ENCODE measurements at regions not wholly inside any gene's neighbourhood (a gene's known extent, or its start where the extent isn't known, plus 50 kb on each side); places are given as distances from the start of the nearest gene placed in this dataset.
"Not testable (repeated sequence)": the region's sequence is repeated elsewhere in the genome, so short reads cannot be mapped to it uniquely, and the experiment has no call there.

DNA sequence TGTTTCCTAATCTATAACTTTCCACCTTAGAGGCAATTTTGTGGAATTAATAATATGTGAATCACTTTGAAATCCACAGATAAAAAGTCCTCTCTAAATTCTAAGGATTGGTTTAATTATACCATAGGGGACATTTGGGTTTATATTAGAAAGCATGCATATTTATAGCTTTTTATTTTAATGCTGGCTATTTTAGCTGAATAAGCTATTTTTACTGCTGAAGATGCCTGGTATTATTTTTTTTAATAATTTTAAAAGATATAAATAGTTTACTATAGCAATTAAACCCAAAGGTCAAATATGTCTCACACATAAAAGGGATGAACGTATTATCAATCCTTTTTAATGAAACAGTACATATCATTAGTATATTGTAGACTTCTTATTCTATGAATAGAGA is 415.4 kb downstream of the MAGEB5 start:
- in situ Hi-C loops (cut with HindIII; ENCODE audit: low pct_unique_long_range_greater_than_20kb, low sequenced_read_pairs) = no loop called here
- DNase-seq (ENCODE audit: low read depth in 1 of 2, low spot score in 1 of 2) = no peak
- no peak for TF ChIP-seq JUND (IDR thresholded peaks at IDR 0.05; ENCODE audit: low read depth)

DNA sequence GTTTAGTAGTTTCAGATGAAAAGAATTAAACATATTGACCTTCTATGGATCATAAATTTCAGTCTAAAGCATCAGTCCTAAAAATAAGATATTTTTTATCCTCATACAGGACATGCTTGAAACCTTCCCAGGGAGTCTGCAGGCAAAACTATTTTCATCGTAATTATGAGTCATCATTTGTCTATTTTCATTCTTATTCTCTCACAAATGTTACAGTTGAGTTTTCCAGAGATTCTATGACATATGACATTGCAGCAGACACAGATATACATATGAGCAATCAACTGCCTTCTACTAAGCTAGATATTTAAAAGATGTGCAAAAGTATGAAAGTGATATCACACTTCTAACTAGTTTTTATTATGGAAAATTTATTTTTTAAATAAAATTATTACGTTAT is 398.0 kb downstream of the MAGEB5 start:
- in situ Hi-C loops (cut with HindIII; ENCODE audit: low pct_unique_long_range_greater_than_20kb, low sequenced_read_pairs) = no loop called here
- DNase-seq (ENCODE audit: low read depth in 1 of 2, low spot score in 1 of 2) = no peak
- no peak for TF ChIP-seq JUND (IDR thresholded peaks at IDR 0.05; ENCODE audit: low read depth)

GRCh38 chrX:26606971-26607370 is 391.0 kb downstream of the MAGEB5 start:
- in situ Hi-C loops (cut with HindIII; ENCODE audit: low pct_unique_long_range_greater_than_20kb, low sequenced_read_pairs) = no loop called here
- TF ChIP-seq JUND (IDR thresholded peaks at IDR 0.05; ENCODE audit: low read depth) = no peak
- no peak for DNase-seq (ENCODE audit: low read depth in 1 of 2, low spot score in 1 of 2)

GRCh38 chrX:26597981-26598380 is 382.0 kb downstream of the MAGEB5 start:
- in situ Hi-C loops (cut with HindIII; ENCODE audit: low pct_unique_long_range_greater_than_20kb, low sequenced_read_pairs) = no loop called here
- TF ChIP-seq JUND (IDR thresholded peaks at IDR 0.05; ENCODE audit: low read depth) = no peak
- no peak for DNase-seq (ENCODE audit: low read depth in 1 of 2, low spot score in 1 of 2)

- in situ Hi-C loops (cut with HindIII; ENCODE audit: low pct_unique_long_range_greater_than_20kb, low sequenced_read_pairs) = no loop called here
- DNase-seq (ENCODE audit: low read depth in 1 of 2, low spot score in 1 of 2) = no peak
- no peak for TF ChIP-seq JUND (IDR thresholded peaks at IDR 0.05; ENCODE audit: low read depth)
These were observed 374.9 kb downstream of the MAGEB5 start for GRCh38 chrX:26590849-26591248.

- no peak for TF ChIP-seq JUND (IDR thresholded peaks at IDR 0.05; ENCODE audit: low read depth)
- no peak for DNase-seq (ENCODE audit: low read depth in 1 of 2, low spot score in 1 of 2)
- in situ Hi-C loops (cut with HindIII; ENCODE audit: low pct_unique_long_range_greater_than_20kb, low sequenced_read_pairs) = no loop called here
These were observed 370.6 kb downstream of the MAGEB5 start for GRCh38 chrX:26586570-26586969.

DNA sequence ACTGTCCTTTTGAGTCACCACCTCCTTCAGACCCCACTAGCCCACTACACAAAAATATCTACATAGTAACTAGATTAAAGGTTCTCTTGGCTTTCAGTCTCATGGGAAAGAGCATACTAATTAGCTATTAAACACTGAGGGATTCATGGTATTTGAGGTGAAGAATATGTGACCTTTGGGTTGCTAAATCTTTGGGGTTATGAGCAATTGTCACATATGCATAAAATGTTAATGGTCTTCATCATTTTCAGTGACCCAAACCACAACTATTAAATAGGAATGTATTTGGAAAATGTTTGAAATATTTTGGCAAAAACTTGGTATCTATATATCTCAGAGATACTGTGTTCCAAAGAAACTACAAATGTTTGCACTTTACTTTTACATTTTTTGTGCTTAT is 365.1 kb downstream of the MAGEB5 start:
- no peak for DNase-seq (ENCODE audit: low read depth in 1 of 2, low spot score in 1 of 2)
- in situ Hi-C loops (cut with HindIII; ENCODE audit: low pct_unique_long_range_greater_than_20kb, low sequenced_read_pairs) = no loop called here
- TF ChIP-seq JUND (IDR thresholded peaks at IDR 0.05; ENCODE audit: low read depth) = no peak

DNA sequence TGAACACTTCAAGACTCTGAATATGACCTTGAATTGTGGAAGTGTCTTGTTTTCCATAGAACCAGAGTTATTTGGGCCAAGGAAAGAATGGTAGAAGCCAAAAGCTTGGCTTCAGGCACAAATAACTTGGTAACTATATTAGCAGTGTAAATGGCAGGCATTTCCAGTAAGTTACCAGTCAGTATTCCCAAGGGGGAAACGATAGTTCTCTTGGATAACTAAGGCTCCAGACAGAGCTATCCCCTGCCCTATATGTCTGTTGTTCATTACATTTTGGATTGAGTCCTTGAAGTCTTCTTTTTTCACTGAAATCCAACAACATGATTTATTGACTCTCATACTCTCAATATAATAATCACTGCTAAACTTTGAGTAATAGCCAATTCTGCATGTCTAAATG is 364.1 kb downstream of the MAGEB5 start:
- in situ Hi-C loops (cut with HindIII; ENCODE audit: low pct_unique_long_range_greater_than_20kb, low sequenced_read_pairs) = no loop called here
- TF ChIP-seq JUND (IDR thresholded peaks at IDR 0.05; ENCODE audit: low read depth) = no peak
- DNase-seq (ENCODE audit: low read depth in 1 of 2, low spot score in 1 of 2) = no peak

GRCh38 chrX:26574234-26574633 is 358.3 kb downstream of the MAGEB5 start:
- in situ Hi-C loops (cut with HindIII; ENCODE audit: low pct_unique_long_range_greater_than_20kb, low sequenced_read_pairs) = no loop called here
- no peak for TF ChIP-seq JUND (IDR thresholded peaks at IDR 0.05; ENCODE audit: low read depth)
- no peak for DNase-seq (ENCODE audit: low read depth in 1 of 2, low spot score in 1 of 2)

DNA sequence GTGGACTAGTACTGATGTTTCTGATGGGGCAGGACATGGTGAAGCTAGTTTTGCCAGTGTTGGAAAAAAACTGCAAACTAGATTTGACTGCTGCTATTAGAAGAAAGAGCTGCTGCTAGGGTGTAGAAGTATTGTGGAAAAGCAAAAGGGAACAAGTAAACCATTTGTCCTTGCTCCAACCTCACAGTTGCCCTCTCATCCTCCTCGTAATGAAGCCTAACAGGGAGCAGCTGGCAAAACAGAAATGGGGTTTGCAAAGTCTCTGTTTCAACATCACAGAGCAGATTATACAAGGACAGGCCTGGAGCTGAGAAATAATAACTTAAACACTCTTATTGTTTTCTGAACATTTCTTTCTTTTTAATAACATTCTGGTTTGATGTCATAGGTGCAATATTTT is 346.2 kb downstream of the MAGEB5 start:
- TF ChIP-seq JUND (IDR thresholded peaks at IDR 0.05; ENCODE audit: low read depth) = no peak
- in situ Hi-C loops (cut with HindIII; ENCODE audit: low pct_unique_long_range_greater_than_20kb, low sequenced_read_pairs) = no loop called here
- DNase-seq (ENCODE audit: low read depth in 1 of 2, low spot score in 1 of 2) = no peak

DNA sequence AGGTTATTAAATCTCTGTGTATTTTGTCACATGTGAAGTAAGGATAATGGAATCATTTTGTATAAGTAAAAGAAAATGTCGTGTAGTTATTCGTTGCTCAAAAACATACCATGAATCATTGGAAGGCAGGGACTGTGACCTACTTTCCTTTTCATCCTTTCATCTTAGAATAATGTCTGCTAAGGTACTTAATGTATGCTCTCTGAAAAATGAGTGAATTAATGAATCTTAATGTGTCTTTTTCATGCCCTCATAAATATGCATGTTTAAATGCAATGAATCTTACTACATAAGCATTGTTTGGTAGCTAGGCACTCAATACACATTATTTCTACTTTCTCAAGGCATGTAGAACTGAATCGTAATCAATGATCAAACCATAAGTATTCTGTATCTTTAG is 343.9 kb downstream of the MAGEB5 start:
- no peak for DNase-seq (ENCODE audit: low read depth in 1 of 2, low spot score in 1 of 2)
- in situ Hi-C loops (cut with HindIII; ENCODE audit: low pct_unique_long_range_greater_than_20kb, low sequenced_read_pairs) = no loop called here

GRCh38 chrX:26558719-26559386 is 342.9 kb downstream of the MAGEB5 start:
- no peak for TF ChIP-seq JUND (IDR thresholded peaks at IDR 0.05; ENCODE audit: low read depth)
- in situ Hi-C loops (cut with HindIII; ENCODE audit: low pct_unique_long_range_greater_than_20kb, low sequenced_read_pairs) = no loop called here
- DNase-seq (ENCODE audit: low read depth in 1 of 2, low spot score in 1 of 2) = peak in 1 of 2 experiments; percentile 2

More for the DNA sequence above, 343.9 kb downstream of the MAGEB5 start:
- TF ChIP-seq JUND (IDR thresholded peaks at IDR 0.05; ENCODE audit: low read depth) = no peak

DNA sequence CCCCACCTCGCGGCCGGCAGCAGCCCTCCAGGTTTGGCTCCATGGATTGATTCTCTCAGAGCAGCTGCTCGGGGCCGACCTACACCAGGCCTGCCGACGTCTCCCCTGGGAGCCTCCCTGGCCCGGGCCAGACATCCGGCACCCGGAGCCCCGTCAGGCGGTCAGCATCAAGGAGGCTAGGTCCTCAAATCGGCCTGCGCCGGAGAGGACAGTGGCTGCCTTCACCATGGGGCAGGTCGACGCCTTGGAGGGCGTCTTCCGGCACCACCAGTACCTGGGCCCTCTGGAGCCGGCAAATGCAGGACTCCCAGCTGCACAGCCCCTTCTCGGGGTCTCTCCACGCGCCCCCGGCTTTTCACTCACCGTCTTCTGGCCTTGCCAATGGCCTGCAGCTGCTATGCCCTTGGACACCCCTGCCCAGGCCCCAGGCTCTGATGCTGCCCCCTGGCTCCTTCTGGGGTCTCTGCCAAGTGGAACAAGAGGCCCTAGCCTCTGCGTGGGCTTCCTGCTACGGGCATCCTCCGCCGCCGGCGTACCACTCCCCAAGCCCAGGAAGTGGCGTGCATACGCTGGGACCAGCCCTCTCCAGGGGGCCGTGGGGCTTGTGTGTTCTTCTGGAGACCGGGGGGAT is 341.8 kb downstream of the MAGEB5 start:
- no peak for TF ChIP-seq JUND (IDR thresholded peaks at IDR 0.05; ENCODE audit: low read depth)
- in situ Hi-C loops (cut with HindIII; ENCODE audit: low pct_unique_long_range_greater_than_20kb, low sequenced_read_pairs) = no loop called here
- DNase-seq (ENCODE audit: low read depth in 1 of 2, low spot score in 1 of 2) = no peak

DNA sequence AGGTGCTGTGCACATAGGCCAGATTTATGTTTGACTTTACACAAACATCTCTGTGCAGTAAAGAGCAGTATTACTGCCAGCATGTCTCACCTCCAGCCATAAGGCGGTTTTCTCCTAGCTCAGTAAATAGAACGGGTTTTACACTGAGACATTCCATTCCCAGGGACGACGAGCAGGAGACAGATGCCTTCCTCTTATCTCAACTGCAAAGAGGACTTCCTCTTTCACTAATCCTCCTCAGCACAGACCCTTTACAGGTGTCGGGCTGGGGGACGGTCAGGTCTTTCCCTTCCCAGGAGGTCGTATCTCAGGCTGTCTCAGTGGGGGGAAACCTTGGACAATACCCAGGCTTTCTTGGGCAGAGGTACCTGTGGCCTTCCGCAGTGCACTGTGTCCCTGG is 309.8 kb downstream of the MAGEB5 start:
- in situ Hi-C loops (cut with HindIII; ENCODE audit: low pct_unique_long_range_greater_than_20kb, low sequenced_read_pairs) = not testable (repeated sequence)

More for the DNA sequence above, 309.8 kb downstream of the MAGEB5 start:
- not testable (repeated sequence) for DNase-seq (ENCODE audit: low read depth in 1 of 2, low spot score in 1 of 2)
